Neural progenitor cell (in vitro differentiated cells): ENCODE measurements at regions not wholly inside any gene's neighbourhood (a gene's known extent, or its start where the extent isn't known, plus 50 kb on each side); places are given as distances from the start of the nearest gene placed in this dataset.

ENCODE experiments used
- DNase-seq: peaks from one replicate; pipeline ENCODE4 v3.0.0-alpha.2; 2016; ENCODE audit warnings: low spot score
- H2AFZ ChIP-seq: fragments of 200-600 bp; sonication (generic); replicated peaks from 2 replicates; pipeline ENCODE4 v1.6.1; 2016; ENCODE audit warnings: antibody characterized with exemption
- H3F3A ChIP-seq: fragments of 200-600 bp; sonication (generic); 2 replicates; pipeline ENCODE4 v1.6.1; 2016; ENCODE audit warnings: antibody characterized with exemption, low read depth
- H3K27ac ChIP-seq: fragments of 200-600 bp; sonication (generic); 2 replicates; pipeline ENCODE4 v1.5.1; 2016; ENCODE audit warnings: mild to moderate bottlenecking
- H3K27me3 ChIP-seq: fragments of 200-600 bp; sonication (generic); 2 replicates; pipeline ENCODE4 v1.6.1; 2016; ENCODE audit warnings: mild to moderate bottlenecking, moderate library complexity
- H3K36me3 ChIP-seq: fragments of 200-600 bp; sonication (generic); 2 replicates; pipeline ENCODE4 v1.5.1; 2016
- H3K4me1 ChIP-seq: fragments of 200-600 bp; sonication (generic); 2 replicates; pipeline ENCODE4 v1.6.1; 2016; ENCODE audit warnings: mixed run types
- H3K4me2 ChIP-seq: fragments of 200-600 bp; sonication (generic); 2 replicates; pipeline ENCODE4 v1.6.1; 2016
- H3K4me3 ChIP-seq: fragments of 200-600 bp; sonication (generic); 2 replicates; pipeline ENCODE4 v1.5.1; 2016
- H3K79me2 ChIP-seq: fragments of 200-600 bp; sonication (generic); 2 replicates; pipeline ENCODE4 v1.6.1; 2016; ENCODE audit warnings: low read depth
- H3K9ac ChIP-seq: fragments of 200-600 bp; sonication (generic); 2 replicates; pipeline ENCODE4 v1.6.1; 2016
- H3K9me3 ChIP-seq: fragments of 200-600 bp; sonication (generic); 2 replicates; pipeline ENCODE4 v1.5.1; 2016; ENCODE audit warnings: low read depth
- H4K20me1 ChIP-seq: fragments of 200-600 bp; sonication (generic); 2 replicates; pipeline ENCODE4 v1.6.1; 2016; ENCODE audit warnings: low read depth
- H3K27ac Mint-ChIP-seq: 3 replicates; pipeline ENCODE4 v1.8.0; 2021; ENCODE audit warnings: mixed read lengths
- H3K27me3 Mint-ChIP-seq: 2 replicates; pipeline ENCODE4 v1.8.0; 2022; ENCODE audit warnings: low read depth, mild to moderate bottlenecking, inconsistent platforms, moderate library complexity, mixed read lengths; ENCODE audit not compliant: insufficient read depth
- H3K36me3 Mint-ChIP-seq: 3 replicates; pipeline ENCODE4 v1.8.0; 2021; ENCODE audit warnings: mixed read lengths
- H3K4me1 Mint-ChIP-seq: 3 replicates; pipeline ENCODE4 v1.8.0; 2021; ENCODE audit warnings: mixed read lengths
- H3K4me3 Mint-ChIP-seq: 3 replicates; pipeline ENCODE4 v1.8.0; 2021; ENCODE audit warnings: mild to moderate bottlenecking, moderate library complexity, mixed read lengths
- H3K9me3 Mint-ChIP-seq: 3 replicates; pipeline ENCODE4 v1.8.0; 2020; ENCODE audit warnings: mixed read lengths
- CTCF ChIP-seq: fragments of 200-600 bp; sonication (generic); IDR thresholded peaks from 2 replicates; pipeline ENCODE4 v1.5.1; 2017; ENCODE audit warnings: antibody characterized with exemption, mild to moderate bottlenecking
- EZH2 ChIP-seq: fragments of 200-600 bp; sonication (generic); IDR thresholded peaks from 2 replicates; pipeline ENCODE4 v1.6.1; 2017; ENCODE audit warnings: antibody characterized with exemption, mild to moderate bottlenecking, moderate library complexity
- EZH2phosphoT487 ChIP-seq: fragments of 200-600 bp; sonication (generic); IDR thresholded peaks from 2 replicates; pipeline ENCODE4 v1.6.1; 2017; ENCODE audit warnings: antibody characterized with exemption

GRCh38 chr15:35288580-35288979, 203.5 kb upstream of the NANOGP8 start:
- Histone ChIP-seq H3K79me2 (no peaks in the 10 kb centered on the region), H3K4me1 (no peaks in the 10 kb centered on the region), H3K4me3 (no peak overlapping the region), H3F3A (no peaks in the 10 kb centered on the region), H3K4me2 (no peak overlapping the region), H3K36me3 (no peaks in the 10 kb centered on the region), H3K9me3 (no peaks in the 10 kb centered on the region), H3K9ac (no peak overlapping the region), H4K20me1 (no peaks in the 10 kb centered on the region), H3K27ac (no peak overlapping the region), H3K27me3 (no peaks in the 10 kb centered on the region), H2AFZ (no peak overlapping the region)
- H3K27ac Mint-ChIP-seq, result no peak overlapping the region
- H3K9me3 Mint-ChIP-seq, result peaks cover 3% of the 10 kb centered on the region
- H3K27me3 Mint-ChIP-seq, result no peaks in the 10 kb centered on the region
- TF ChIP-seq EZH2 (no peak), EZH2phosphoT487 (no peak), CTCF (no peak)
- no peak overlapping the region for H3K4me3 Mint-ChIP-seq
- H3K36me3 Mint-ChIP-seq, result no peaks in the 10 kb centered on the region
- no peaks in the 10 kb centered on the region for H3K4me1 Mint-ChIP-seq
- DNase-seq, result no peak

- H3K9me3 ChIP-seq, result no peaks in the 10 kb centered on the region
- H3K36me3 ChIP-seq, result no peaks in the 10 kb centered on the region
- H3K4me2 ChIP-seq, result no peak overlapping the region
- DNase-seq, result no peak
- TF ChIP-seq CTCF (no peak), EZH2 (no peak), EZH2phosphoT487 (no peak)
- Mint-ChIP-seq H3K27me3 (no peaks in the 10 kb centered on the region), H3K36me3 (no peaks in the 10 kb centered on the region), H3K27ac (no peak overlapping the region), H3K4me1 (no peaks in the 10 kb centered on the region), H3K4me3 (no peak overlapping the region), H3K9me3 (peaks cover 4% of the 10 kb centered on the region)
- no peak overlapping the region for H3K9ac ChIP-seq
- H4K20me1 ChIP-seq, result no peaks in the 10 kb centered on the region
- H3K27me3 ChIP-seq, result no peaks in the 10 kb centered on the region
- no peak overlapping the region for H2AFZ ChIP-seq
- H3F3A ChIP-seq, result no peaks in the 10 kb centered on the region
- no peak overlapping the region for H3K4me3 ChIP-seq
- no peaks in the 10 kb centered on the region for H3K79me2 ChIP-seq
- no peak overlapping the region for H3K27ac ChIP-seq
- H3K4me1 ChIP-seq, result no peaks in the 10 kb centered on the region
Measured at GRCh38 chr15:35286721-35287120, 201.6 kb upstream of the NANOGP8 start.

GRCh38 chr15:35282965-35283496, 197.9 kb upstream of the NANOGP8 start:
- Histone ChIP-seq H3K27me3 (no peaks in the 10 kb centered on the region), H4K20me1 (no peaks in the 10 kb centered on the region), H3F3A (no peaks in the 10 kb centered on the region), H3K9ac (no peak overlapping the region), H3K36me3 (no peaks in the 10 kb centered on the region), H3K27ac (no peak overlapping the region), H2AFZ (no peak overlapping the region), H3K4me3 (no peak overlapping the region), H3K4me1 (no peaks in the 10 kb centered on the region), H3K4me2 (no peak overlapping the region), H3K79me2 (no peaks in the 10 kb centered on the region), H3K9me3 (no peaks in the 10 kb centered on the region)
- no peak for DNase-seq
- Mint-ChIP-seq H3K27me3 (no peaks in the 10 kb centered on the region), H3K36me3 (no peaks in the 10 kb centered on the region), H3K27ac (no peak overlapping the region), H3K9me3 (peaks cover 11% of the 10 kb centered on the region), H3K4me1 (no peaks in the 10 kb centered on the region), H3K4me3 (no peak overlapping the region)
- no peak for TF ChIP-seq CTCF
- TF ChIP-seq EZH2, result no peak
- no peak for TF ChIP-seq EZH2phosphoT487
